ENCODE measurements at regions not wholly inside any gene's neighbourhood (a gene's known extent, or its start where the extent isn't known, plus 50 kb on each side); places are given as distances from the start of the nearest gene placed in this dataset.

- no peak overlapping the region for H2AFZ ChIP-seq (ENCODE audit: low read depth)
These were observed 58.5 kb downstream of the DLL1 start for GRCh38 chr6:170232186-170233002.

GRCh38 chr6:170231293-170232185, 59.3 kb downstream of the DLL1 start:
- Histone ChIP-seq H2AFZ (ENCODE audit: low read depth) (no peak overlapping the region), H3K4me1 (ENCODE audit: control insufficient read depth in 1 of 2, insufficient read depth in 2 of 2, low read depth in 1 of 2, low read length in 1 of 2) (peaks cover 0 to 16% of the 10 kb centered on the region in 2 experiments; a peak in 1 of 4 replicates), H3K4me3 (ENCODE audit: low read depth in 2 of 2, low read length in 1 of 2) (no peak overlapping the region), H3K9me3 (no peaks in the 10 kb centered on the region), H3K9me2 (no peaks in the 10 kb centered on the region), H3K9ac (no peak overlapping the region), H3K27me3 (ENCODE audit: insufficient read depth) (no peaks in the 10 kb centered on the region), H3K4me2 (no peak overlapping the region), H3F3A (replicated peaks; ENCODE audit: insufficient read depth) (no peaks in the 10 kb centered on the region), H3K27ac (ENCODE audit: low read depth in 2 of 2, low read length in 1 of 2) (no peak overlapping the region), H4K20me1 (ENCODE audit: insufficient read depth) (no peaks in the 10 kb centered on the region), H3K79me2 (ENCODE audit: insufficient read depth) (no peaks in the 10 kb centered on the region), H3K36me3 (replicated peaks in 1 of 2; ENCODE audit: control insufficient read depth in 1 of 2, insufficient read depth in 2 of 2, low read length in 1 of 2) (no peaks in the 10 kb centered on the region)
- TF ChIP-seq FOXJ3 (CRISPR knock-in tag; IDR thresholded peaks at IDR 0.05) (no peak), EZH2phosphoT487 (IDR thresholded peaks at IDR 0.05; ENCODE audit: borderline replicate concordance, low read depth) (no peak), MXI1 (IDR thresholded peaks at IDR 0.05; ENCODE audit: low read depth, low read length) (no peak), USF1 (IDR thresholded peaks at IDR 0.05; ENCODE audit: borderline replicate concordance, low read depth) (no peak), FOXM1 (IDR thresholded peaks at IDR 0.05; ENCODE audit: low read depth) (no peak), RCOR1 (IDR thresholded peaks at IDR 0.05; ENCODE audit: low read length) (no peak)
- ChIA-PET POLR2A (no interaction called here), CTCF (interaction anchor here (0.7 to 2.3 kb wide), 3 partner anchors 12 to 400 kb away, joined by 3 to 8 read pairs (median 3); no protein-coding TSS in a partner anchor)
- no peak for DNase-seq
- 61% methylated on average over 18 of the region's 22 CpGs for WGBS (ENCODE audit: low lambda C conversion rate)

More at GRCh38 chr6:170232186-170233002, 58.5 kb downstream of the DLL1 start:
- no peak overlapping the region for H3K4me2 ChIP-seq
- H3F3A ChIP-seq (replicated peaks; ENCODE audit: insufficient read depth), result no peaks in the 10 kb centered on the region
- H3K36me3 ChIP-seq (replicated peaks in 1 of 2; ENCODE audit: control insufficient read depth in 1 of 2, insufficient read depth in 2 of 2, low read length in 1 of 2), result no peaks in the 10 kb centered on the region
- no peak overlapping the region for H3K9ac ChIP-seq
- H3K9me2 ChIP-seq, result no peaks in the 10 kb centered on the region
- TF ChIP-seq EP300 (IDR thresholded peaks at IDR 0.05; ENCODE audit: borderline replicate concordance in 1 of 2, low read depth in 1 of 2, low read length in 1 of 2) (no peak), ELF1 (IDR thresholded peaks at IDR 0.05) (no peak), TEAD4 (IDR thresholded peaks at IDR 0.05; ENCODE audit: borderline replicate concordance, insufficient read depth) (no peak), MAX (IDR thresholded peaks at IDR 0.05; ENCODE audit: low read depth) (no peak)
- no peak overlapping the region for H3K27ac ChIP-seq (ENCODE audit: low read depth in 2 of 2, low read length in 1 of 2)
- H3K27me3 ChIP-seq (ENCODE audit: insufficient read depth), result no peaks in the 10 kb centered on the region
- no peaks in the 10 kb centered on the region for H3K79me2 ChIP-seq (ENCODE audit: insufficient read depth)
- no peaks in the 10 kb centered on the region for H3K9me3 ChIP-seq
- ChIA-PET CTCF (interaction anchor here (0.7 to 2.3 kb wide), 3 partner anchors 12 to 401 kb away, joined by 3 to 8 read pairs (median 3); no protein-coding TSS in a partner anchor), POLR2A (no interaction called here)
- 40% methylated on average over 8 of the region's 24 CpGs for WGBS (ENCODE audit: low lambda C conversion rate)
- no peak overlapping the region for H3K4me3 ChIP-seq (ENCODE audit: low read depth in 2 of 2, low read length in 1 of 2)
- H3K4me1 ChIP-seq (ENCODE audit: control insufficient read depth in 1 of 2, insufficient read depth in 2 of 2, low read depth in 1 of 2, low read length in 1 of 2), result peaks cover 0 to 15% of the 10 kb centered on the region in 2 experiments; a peak in 1 of 4 replicates
- H4K20me1 ChIP-seq (ENCODE audit: insufficient read depth), result no peaks in the 10 kb centered on the region
- no peak for DNase-seq

Data from SK-N-SH (cell line).